ENCODE measurements at regions not wholly inside any gene's neighbourhood (a gene's known extent, or its start where the extent isn't known, plus 50 kb on each side); places are given as distances from the start of the nearest gene placed in this dataset.
A peak's percentile ranks its signal among the peaks of the same experiment; 100 is the strongest.

- peak; percentile 60 for DNase-seq (ENCODE audit: extremely low spot score)
- H3K27ac ChIP-seq (replicated peaks in 1 of 4) = no peak overlapping the region
- no peaks in the 10 kb centered on the region for H3K36me3 ChIP-seq
- intact Hi-C loops (cut with DNase I) = no loop called here
- peaks cover 0 to 39% (median 3%) of the 10 kb centered on the region in 4 donors for H3K27me3 ChIP-seq
- no peaks in the 10 kb centered on the region for H3K9me3 ChIP-seq
- no peak overlapping the region for H3K4me3 ChIP-seq
- H3K4me1 ChIP-seq = peaks cover 0 to 6% (median 0%) of the 10 kb centered on the region in 4 donors
- 76% methylated on average over 12 of the region's 12 CpGs for WGBS
- TF ChIP-seq POLR2A (IDR thresholded peaks at IDR 0.05; ENCODE audit: low read depth) (no peak), POLR2AphosphoS5 (IDR thresholded peaks at IDR 0.05) (no peak), CTCF (IDR thresholded peaks at IDR 0.05) (no peak), EP300 (IDR thresholded peaks at IDR 0.05) (no peak)
Observed at GRCh38 chr16:49022351-49022963, 259.2 kb downstream of the CBLN1 start.

DNA sequence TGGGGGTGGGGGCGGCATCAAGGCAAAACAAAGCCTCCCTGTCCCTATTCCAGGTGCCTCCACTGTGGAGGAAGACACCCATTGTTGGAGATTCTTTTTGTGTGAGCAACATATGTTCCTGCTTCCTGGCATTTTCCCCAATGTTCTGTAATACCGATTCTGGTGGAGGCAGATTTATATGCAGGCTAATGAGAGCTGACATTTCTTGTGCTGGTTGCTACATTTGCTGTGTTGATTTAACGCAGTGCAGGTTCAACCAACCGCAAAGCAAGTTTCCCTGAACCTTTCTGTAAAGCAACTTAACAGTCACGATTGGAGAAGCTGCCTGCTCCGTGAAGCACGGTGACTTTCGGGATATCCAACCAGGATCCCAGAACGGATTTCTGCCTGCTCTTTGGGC is 260.5 kb downstream of the CBLN1 start:
- TF ChIP-seq EP300 (IDR thresholded peaks at IDR 0.05) (no peak), POLR2AphosphoS5 (IDR thresholded peaks at IDR 0.05) (no peak), CTCF (IDR thresholded peaks at IDR 0.05) (no peak), POLR2A (IDR thresholded peaks at IDR 0.05; ENCODE audit: low read depth) (no peak)
- Histone ChIP-seq H3K4me3 (no peak overlapping the region), H3K9me3 (no peaks in the 10 kb centered on the region), H3K4me1 (peaks cover 0 to 6% (median 0%) of the 10 kb centered on the region in 4 donors), H3K27ac (replicated peaks in 1 of 4) (no peak overlapping the region), H3K36me3 (no peaks in the 10 kb centered on the region), H3K27me3 (peaks cover 0 to 39% (median 3%) of the 10 kb centered on the region in 4 donors)
- intact Hi-C loops (cut with DNase I) = no loop called here
- peak; percentile 39 for DNase-seq (ENCODE audit: extremely low spot score)
- WGBS = 46% methylated on average over 9 of the region's 9 CpGs

- Histone ChIP-seq H3K27ac (replicated peaks in 1 of 4) (no peak overlapping the region), H3K9me3 (no peaks in the 10 kb centered on the region), H3K36me3 (no peaks in the 10 kb centered on the region), H3K27me3 (peaks cover 0 to 39% (median 3%) of the 10 kb centered on the region in 4 donors), H3K4me3 (no peak overlapping the region), H3K4me1 (peaks cover 0 to 6% (median 0%) of the 10 kb centered on the region in 4 donors)
- WGBS = 70% methylated on average over 5 of the region's 5 CpGs
- TF ChIP-seq POLR2AphosphoS5 (IDR thresholded peaks at IDR 0.05) = no peak
- no peak for TF ChIP-seq EP300 (IDR thresholded peaks at IDR 0.05)
- TF ChIP-seq CTCF (IDR thresholded peaks at IDR 0.05) = no peak
- TF ChIP-seq POLR2A (IDR thresholded peaks at IDR 0.05; ENCODE audit: low read depth) = no peak
- peak; percentile 72 for DNase-seq (ENCODE audit: extremely low spot score)
- intact Hi-C loops (cut with DNase I) = no loop called here
Observed at GRCh38 chr16:49020436-49020835, 261.2 kb downstream of the CBLN1 start.

- Histone ChIP-seq H3K27ac (replicated peaks in 1 of 4) (no peak overlapping the region), H3K27me3 (peaks cover 0 to 44% (median 3%) of the 10 kb centered on the region in 4 donors), H3K36me3 (no peaks in the 10 kb centered on the region), H3K9me3 (no peaks in the 10 kb centered on the region), H3K4me1 (peaks cover 0 to 6% (median 0%) of the 10 kb centered on the region in 4 donors), H3K4me3 (no peak overlapping the region)
- intact Hi-C loops (cut with DNase I) = no loop called here
- WGBS = 80% methylated on average over 13 of the region's 13 CpGs
- TF ChIP-seq EP300 (IDR thresholded peaks at IDR 0.05) (no peak), POLR2A (IDR thresholded peaks at IDR 0.05; ENCODE audit: low read depth) (no peak), CTCF (IDR thresholded peaks at IDR 0.05) (no peak), POLR2AphosphoS5 (IDR thresholded peaks at IDR 0.05) (no peak)
- DNase-seq (ENCODE audit: extremely low spot score) = peak; percentile 89
Observed at GRCh38 chr16:49019831-49020230, 261.8 kb downstream of the CBLN1 start.
